ENCODE measurements at regions not wholly inside any gene's neighbourhood (a gene's known extent, or its start where the extent isn't known, plus 50 kb on each side); places are given as distances from the start of the nearest gene placed in this dataset.
"Not testable (repeated sequence)": the region's sequence is repeated elsewhere in the genome, so short reads cannot be mapped to it uniquely, and the experiment has no call there.

DNA sequence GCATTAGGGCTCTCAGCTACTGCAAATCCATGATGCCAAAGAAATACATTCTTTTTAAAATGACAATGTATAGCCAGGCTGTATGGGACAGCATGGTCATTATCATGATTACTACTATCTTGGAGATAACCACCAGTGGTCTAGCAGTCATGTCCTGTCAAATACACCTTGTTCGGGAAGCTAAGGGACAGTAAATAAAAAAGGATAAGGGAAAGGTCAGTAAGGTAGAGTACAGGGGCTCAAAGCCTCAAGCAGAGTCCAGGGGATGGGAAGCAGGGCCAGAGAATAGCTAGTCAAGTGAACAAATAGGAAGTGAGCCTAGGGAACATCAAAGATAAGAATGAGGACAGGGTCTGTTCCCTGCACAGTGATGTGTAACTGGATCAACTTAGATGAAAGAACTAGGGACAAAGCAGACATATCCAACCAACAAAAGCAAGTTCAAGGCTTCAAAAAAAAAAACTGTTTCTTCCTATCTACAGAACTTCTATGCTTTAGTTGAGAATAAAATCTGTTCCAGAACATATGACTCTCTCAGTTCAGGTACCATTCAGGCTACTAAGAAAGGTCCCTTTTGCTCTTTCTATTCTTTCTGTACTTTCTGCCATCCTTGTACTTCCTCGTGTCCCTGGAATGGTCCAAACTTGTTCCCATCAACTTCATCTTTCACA, 62.9 kb upstream of the EHBP1 start:
- H3K4me1 ChIP-seq, result peaks cover 0 to 36% (median 8%) of the 10 kb centered on the region in 4 donors
- H3K36me3 ChIP-seq, result no peaks in the 10 kb centered on the region
- H3K4me3 ChIP-seq, result no peak overlapping the region
- peak overlapping the region; percentile 0 to 75 (median 50) for H3K27ac ChIP-seq
- peaks cover 0 to 2% (median 1%) of the 10 kb centered on the region in 4 donors for H3K9me3 ChIP-seq
- TF ChIP-seq, protein P1, sequence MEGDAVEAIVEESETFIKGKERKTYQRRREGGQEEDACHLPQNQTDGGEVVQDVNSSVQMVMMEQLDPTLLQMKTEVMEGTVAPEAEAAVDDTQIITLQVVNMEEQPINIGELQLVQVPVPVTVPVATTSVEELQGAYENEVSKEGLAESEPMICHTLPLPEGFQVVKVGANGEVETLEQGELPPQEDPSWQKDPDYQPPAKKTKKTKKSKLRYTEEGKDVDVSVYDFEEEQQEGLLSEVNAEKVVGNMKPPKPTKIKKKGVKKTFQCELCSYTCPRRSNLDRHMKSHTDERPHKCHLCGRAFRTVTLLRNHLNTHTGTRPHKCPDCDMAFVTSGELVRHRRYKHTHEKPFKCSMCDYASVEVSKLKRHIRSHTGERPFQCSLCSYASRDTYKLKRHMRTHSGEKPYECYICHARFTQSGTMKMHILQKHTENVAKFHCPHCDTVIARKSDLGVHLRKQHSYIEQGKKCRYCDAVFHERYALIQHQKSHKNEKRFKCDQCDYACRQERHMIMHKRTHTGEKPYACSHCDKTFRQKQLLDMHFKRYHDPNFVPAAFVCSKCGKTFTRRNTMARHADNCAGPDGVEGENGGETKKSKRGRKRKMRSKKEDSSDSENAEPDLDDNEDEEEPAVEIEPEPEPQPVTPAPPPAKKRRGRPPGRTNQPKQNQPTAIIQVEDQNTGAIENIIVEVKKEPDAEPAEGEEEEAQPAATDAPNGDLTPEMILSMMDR (IDR thresholded peaks at IDR 0.05), result no peak
- TF ChIP-seq POLR2A (IDR thresholded peaks at IDR 0.05) (no peak), EP300 (IDR thresholded peaks at IDR 0.05) (no peak)
- no peak for DNase-seq (ENCODE audit: low spot score in 2 of 2)
- 70 to 73% methylated on average over 2 of the region's 2 CpGs for WGBS, 2 donors
- no peaks in the 10 kb centered on the region for H3K27me3 ChIP-seq

DNA sequence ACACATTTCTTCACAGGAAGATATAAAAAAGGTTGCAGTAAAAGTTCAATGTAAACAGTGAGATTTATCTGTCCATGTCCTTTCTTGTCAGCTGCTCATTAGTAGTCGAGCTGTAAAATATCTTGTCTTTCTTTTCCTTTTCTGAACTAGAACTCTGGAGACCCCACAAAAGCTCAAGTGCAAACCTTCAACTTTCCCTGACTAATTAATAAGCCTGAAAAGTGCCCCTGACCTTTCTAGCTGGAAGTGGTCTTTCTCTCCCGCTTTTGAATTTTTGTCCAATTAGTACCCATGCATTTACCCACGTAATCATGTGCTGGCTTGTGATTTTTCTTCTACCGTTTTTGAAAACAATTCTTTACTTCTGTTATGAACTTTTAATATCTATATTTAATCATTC, 63.6 kb upstream of the EHBP1 start:
- no peaks in the 10 kb centered on the region for H3K36me3 ChIP-seq
- peaks cover 0 to 36% (median 8%) of the 10 kb centered on the region in 4 donors for H3K4me1 ChIP-seq
- no peak for DNase-seq (ENCODE audit: low spot score in 2 of 2)
- TF ChIP-seq EP300 (IDR thresholded peaks at IDR 0.05) (no peak), POLR2A (IDR thresholded peaks at IDR 0.05) (no peak)
- TF ChIP-seq, protein P1 (IDR thresholded peaks at IDR 0.05), result no peak
- H3K9me3 ChIP-seq, result peaks cover 0 to 2% (median 1%) of the 10 kb centered on the region in 4 donors
- no peaks in the 10 kb centered on the region for H3K27me3 ChIP-seq
- H3K4me3 ChIP-seq, result no peak overlapping the region
- H3K27ac ChIP-seq, result peak overlapping the region; percentile 0 to 75 (median 50)
- WGBS, 2 donors, result 32 to 39% methylated on average over 4 of the region's 4 CpGs

DNA sequence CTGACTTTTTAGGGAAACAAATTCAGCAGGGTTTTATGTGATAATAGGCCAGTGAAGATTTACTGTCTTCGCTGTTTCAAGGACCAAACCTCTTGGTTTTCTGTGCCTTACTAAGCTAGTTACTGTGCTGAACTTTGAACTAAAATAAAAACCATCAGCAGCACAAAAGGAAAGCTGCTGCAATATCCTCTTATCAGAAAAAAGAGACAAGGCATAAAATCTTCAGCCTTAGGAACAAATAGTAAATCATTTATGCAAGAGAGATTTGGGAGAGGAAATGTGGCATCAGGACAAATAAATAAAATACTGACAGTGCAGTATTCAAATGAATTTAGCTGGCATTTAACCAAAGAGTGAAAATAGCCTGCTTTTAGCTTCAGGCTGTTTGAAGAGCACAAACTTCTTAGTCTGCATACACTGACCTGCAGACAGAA, 64.1 kb upstream of the EHBP1 start:
- no peak overlapping the region for H3K4me3 ChIP-seq
- TF ChIP-seq POLR2A (IDR thresholded peaks at IDR 0.05) (no peak), EP300 (IDR thresholded peaks at IDR 0.05) (no peak)
- TF ChIP-seq, protein P1 (IDR thresholded peaks at IDR 0.05), result no peak
- peak overlapping the region in 3 of 4 donors; percentile 0 to 75 (median 70) for H3K27ac ChIP-seq
- DNase-seq (ENCODE audit: low spot score in 2 of 2), result no peak
- no peaks in the 10 kb centered on the region for H3K27me3 ChIP-seq
- WGBS, 2 donors, result 54 to 56% methylated on average over 1 of the region's 1 CpG
- no peaks in the 10 kb centered on the region for H3K36me3 ChIP-seq
- H3K9me3 ChIP-seq, result peaks cover 0 to 2% (median 1%) of the 10 kb centered on the region in 4 donors
- H3K4me1 ChIP-seq, result peaks cover 0 to 36% (median 8%) of the 10 kb centered on the region in 4 donors

DNA sequence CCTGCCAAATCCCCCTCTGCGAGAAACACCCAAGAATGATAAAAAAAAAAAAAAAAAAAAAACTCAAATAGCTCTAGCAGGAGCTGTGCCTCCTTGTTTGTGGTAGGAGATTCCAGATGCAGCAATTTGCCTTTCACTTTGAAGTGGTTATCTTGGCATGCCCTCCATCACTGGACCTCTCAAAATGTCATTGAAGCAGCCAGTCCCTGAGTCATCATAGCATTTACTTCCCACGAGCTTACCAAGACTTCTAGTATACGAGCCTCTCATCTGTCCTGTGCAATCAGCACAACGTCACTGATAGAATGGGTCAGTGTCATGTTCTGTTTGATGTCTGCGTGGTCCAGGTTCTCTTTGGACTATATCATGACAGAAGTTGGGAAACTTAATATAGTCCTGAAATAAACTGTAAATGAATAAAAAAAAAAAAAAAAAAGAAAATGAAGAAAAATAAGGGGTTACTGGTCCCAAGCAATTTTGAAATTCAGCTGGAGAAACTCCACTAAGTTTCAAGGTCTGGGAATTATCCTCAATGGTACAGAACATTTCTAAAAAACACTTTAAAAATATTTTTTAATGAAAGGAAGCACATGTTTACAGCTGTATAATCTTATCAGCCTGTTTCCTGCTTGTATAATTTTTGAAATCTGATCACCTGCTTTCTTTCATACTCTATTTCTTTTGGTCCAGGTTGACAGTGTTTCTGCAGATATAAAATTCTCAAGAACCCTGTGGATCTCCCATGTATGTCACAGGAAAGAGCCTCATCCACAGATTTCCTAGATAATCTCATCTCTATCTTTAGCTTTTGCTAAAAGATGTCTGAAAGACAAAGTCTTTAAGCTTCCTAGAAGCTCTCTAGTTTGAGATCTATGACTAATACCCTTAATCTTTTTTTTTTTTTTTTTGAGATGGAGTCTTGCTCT, 74.1 kb upstream of the EHBP1 start:
- Histone ChIP-seq H3K4me1 (no peaks in the 10 kb centered on the region), H3K9me3 (peaks cover 0 to 9% (median 0%) of the 10 kb centered on the region in 4 donors), H3K4me3 (no peak overlapping the region), H3K36me3 (no peaks in the 10 kb centered on the region), H3K27ac (no peak overlapping the region), H3K27me3 (no peaks in the 10 kb centered on the region)
- no peak for TF ChIP-seq POLR2A (IDR thresholded peaks at IDR 0.05)
- TF ChIP-seq, protein P1 (IDR thresholded peaks at IDR 0.05), result no peak
- no peak for DNase-seq (ENCODE audit: low spot score in 2 of 2)
- WGBS, 2 donors, result 85 to 95% methylated on average over 5 of the region's 5 CpGs

DNA sequence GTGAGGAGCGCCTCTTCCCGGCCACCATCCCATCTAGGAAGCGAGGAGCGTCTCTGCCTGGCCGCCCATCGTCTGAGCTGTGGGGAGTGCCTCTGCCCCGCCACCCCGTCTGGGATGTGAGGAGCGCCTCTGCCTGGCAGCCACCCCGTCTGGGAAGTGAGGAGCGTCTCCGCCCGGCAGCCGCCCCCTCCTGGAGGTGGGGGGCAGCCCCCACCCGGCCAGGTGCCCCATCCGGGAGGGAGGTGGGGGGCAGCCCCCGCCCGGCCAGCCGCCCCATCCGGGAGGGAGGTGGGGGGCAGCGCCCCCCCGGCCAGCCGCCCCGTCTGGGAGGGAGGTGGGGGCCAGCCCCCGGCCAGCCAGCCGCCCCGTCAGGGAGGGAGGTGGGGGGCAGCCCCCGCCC, 75.3 kb upstream of the EHBP1 start:
- not testable (repeated sequence) for H3K4me1 ChIP-seq; H3K27ac ChIP-seq; H3K36me3 ChIP-seq; H3K9me3 ChIP-seq; H3K27me3 ChIP-seq; H3K4me3 ChIP-seq; DNase-seq (ENCODE audit: low spot score in 2 of 2)
- 90 to 96% methylated on average over 6 to 8 of the region's 28 CpGs for WGBS, 2 donors

DNA sequence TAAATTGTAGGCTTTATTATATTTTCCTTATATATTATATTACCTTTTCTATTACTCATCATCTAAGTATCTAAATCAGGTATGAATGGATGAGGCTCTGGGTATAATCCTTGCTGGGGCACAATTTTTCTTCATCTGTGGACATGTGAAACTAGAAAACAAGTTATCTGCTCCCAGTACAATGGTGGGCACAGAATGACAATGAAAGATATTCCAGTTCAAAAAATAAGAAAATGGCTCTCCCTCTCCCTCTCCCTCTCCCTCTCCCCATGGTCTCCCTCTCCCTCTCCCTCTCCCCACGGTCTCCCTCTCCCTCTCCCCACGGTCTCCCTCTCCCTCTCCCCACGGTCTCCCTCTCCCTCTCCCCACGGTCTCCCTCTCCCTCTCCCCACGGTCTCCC, 76.2 kb upstream of the EHBP1 start:
- not testable (repeated sequence) for H3K4me3 ChIP-seq; H3K4me1 ChIP-seq; DNase-seq (ENCODE audit: low spot score in 2 of 2); H3K36me3 ChIP-seq; H3K27me3 ChIP-seq; H3K27ac ChIP-seq; H3K9me3 ChIP-seq
- WGBS, 2 donors, result 70 to 100% methylated on average over 1 to 5 of the region's 5 CpGs
